GM19240 (cell line): ENCODE measurements at regions not wholly inside any gene's neighbourhood (a gene's known extent, or its start where the extent isn't known, plus 50 kb on each side); places are given as distances from the start of the nearest gene placed in this dataset.

Source experiments
- DNase-seq: peaks from one replicate; pipeline ENCODE4 v3.0.0; 2011; ENCODE audit warnings: low spot score; ENCODE audit not compliant: insufficient read length

- no peak for DNase-seq
Observed at GRCh38 chr3:180335050-180335449, 266.9 kb upstream of the TTC14 start.

GRCh38 chr3:180340395-180340794 lies 261.6 kb upstream of the TTC14 start:
- no peak for DNase-seq

- DNase-seq = no peak
Observed at GRCh38 chr3:180341516-180341915, 260.4 kb upstream of the TTC14 start.

GRCh38 chr3:180351601-180352000 lies 250.4 kb upstream of the TTC14 start:
- DNase-seq = no peak

GRCh38 chr3:180352261-180352660 lies 249.7 kb upstream of the TTC14 start:
- no peak for DNase-seq

- DNase-seq = no peak
Observed at GRCh38 chr3:180354214-180354613, 247.7 kb upstream of the TTC14 start.

- no peak for DNase-seq
Observed at GRCh38 chr3:180358179-180358578, 243.8 kb upstream of the TTC14 start.

GRCh38 chr3:180359061-180359952 lies 242.7 kb upstream of the TTC14 start:
- no peak for DNase-seq

GRCh38 chr3:180359953-180360279 lies 242.0 kb upstream of the TTC14 start:
- no peak for DNase-seq

- DNase-seq = no peak
Observed at GRCh38 chr3:180362081-180362480, 239.9 kb upstream of the TTC14 start.

GRCh38 chr3:180375831-180376230 lies 226.1 kb upstream of the TTC14 start:
- no peak for DNase-seq

GRCh38 chr3:180378496-180378895 lies 223.5 kb upstream of the TTC14 start:
- no peak for DNase-seq

- DNase-seq = no peak
Observed at GRCh38 chr3:180382638-180383180, 219.3 kb upstream of the TTC14 start.

GRCh38 chr3:180383332-180384020 lies 218.5 kb upstream of the TTC14 start:
- no peak for DNase-seq

GRCh38 chr3:180390313-180390712 lies 211.7 kb upstream of the TTC14 start:
- no peak for DNase-seq

- DNase-seq = no peak
Observed at GRCh38 chr3:180391001-180391400, 211.0 kb upstream of the TTC14 start.

- DNase-seq = no peak
Observed at GRCh38 chr3:180401226-180401625, 200.7 kb upstream of the TTC14 start.

GRCh38 chr3:180402471-180403073 lies 199.4 kb upstream of the TTC14 start:
- DNase-seq = no peak

- no peak for DNase-seq
Observed at GRCh38 chr3:180403156-180403555, 198.8 kb upstream of the TTC14 start.

GRCh38 chr3:180408654-180409053 lies 193.3 kb upstream of the TTC14 start:
- DNase-seq = no peak

- DNase-seq = no peak
Observed at GRCh38 chr3:180409170-180409569, 192.8 kb upstream of the TTC14 start.

GRCh38 chr3:180409883-180410282 lies 192.1 kb upstream of the TTC14 start:
- DNase-seq = no peak
